Adrenal gland (tissue), 9 donors: ENCODE measurements at regions not wholly inside any gene's neighbourhood (a gene's known extent, or its start where the extent isn't known, plus 50 kb on each side); places are given as distances from the start of the nearest gene placed in this dataset.
"Not testable (repeated sequence)": the region's sequence is repeated elsewhere in the genome, so short reads cannot be mapped to it uniquely, and the experiment has no call there.

Experiments used
- DNase-seq, 7 donors: peaks; one replicate each; pipeline ENCODE4 v3.0.0-alpha.2; 2019 to 2020
- H3K27ac ChIP-seq, 5 donors: fragments of 200-600 bp; sonication (generic) in 4 of 5; 1 replicate in 3 of 5; 2 replicates in 2 of 5; pipeline versions ENCODE4 v1.5.1 to v1.8.0; 2016 to 2020; ENCODE audit warnings: mild to moderate bottlenecking in 1 of 5
- H3K27me3 ChIP-seq: fragments of 200-600 bp; 2 replicates; pipeline ENCODE4 v1.8.0; 2021
- H3K36me3 ChIP-seq, 2 donors: fragments of 200-600 bp; replicated peaks in 1 of 2; 1 replicate in 1 of 2; 2 replicates in 1 of 2; pipeline versions ENCODE4 v1.5.1 to v1.8.0; 2018 to 2022
- H3K4me1 ChIP-seq, 2 donors: fragments of 200-600 bp; replicated peaks in 1 of 2; 1 replicate in 1 of 2; 2 replicates in 1 of 2; pipeline versions ENCODE4 v1.5.1 to v1.8.0; 2018 to 2021
- H3K4me3 ChIP-seq, 4 donors: fragments of 200-600 bp; sonication (generic) in 3 of 4; one replicate each; pipeline ENCODE4 v1.5.1; 2016 to 2018
- H3K9me3 ChIP-seq, 3 donors: fragments of 200-600 bp; sonication (generic) in 1 of 3; replicated peaks in 1 of 3; 1 replicate in 2 of 3; 2 replicates in 1 of 3; pipeline versions ENCODE4 v1.5.1 to v1.8.0; 2016 to 2021
- POLR2A ChIP-seq, 2 donors: fragments of 450-650 bp; IDR thresholded peaks; one replicate each; pipeline ENCODE4 v1.6.1; 2017; ENCODE audit warnings: antibody characterized with exemption in 2 of 2, mild to moderate bottlenecking in 2 of 2, moderate library complexity in 1 of 2
- WGBS, 4 donors: extraction: QIAGEN DNeasy Blood & Tissue Kit in 2 of 4; methylation state at CpG; one replicate each; pipeline versions ENCODE4 v1.1.5 to v1.1.7; 2013 to 2017; 5-methylcytosine and 5-hydroxymethylcytosine counted together
- intact Hi-C, 2 donors: fragments of 100-400 bp; cut with DNase I; formaldehyde crosslinking; loops; one replicate each; pipeline versions ENCODE4 v1.14.1 to v1.15.0; 2022 to 2023
- TF ChIP-seq, protein P1 (sequence below), 6 experiments: fragments of 450-650 bp in 4 of 6; fragments of 200-600 bp in 2 of 6; sonication (generic) in 1 of 6; IDR thresholded peaks; 1 replicate in 5 of 6; 2 replicates in 1 of 6; pipeline versions ENCODE4 v1.5.1 to v1.8.0; 2016 to 2021; ENCODE audit warnings: antibody characterized with exemption in 6 of 6, mild to moderate bottlenecking in 2 of 6, moderate library complexity in 1 of 6
- donor health status: healthy with polysubstance abuse.
- donor health status: Bipolar disorder and iron deficiency.
- donor health status: DM: yes; HTN: yes; CAD: no.
- donor health status: DM: no; HTN: no; CAD: no.
- donor health status: DM: no; HTN: no; CAD: no.

DNA sequence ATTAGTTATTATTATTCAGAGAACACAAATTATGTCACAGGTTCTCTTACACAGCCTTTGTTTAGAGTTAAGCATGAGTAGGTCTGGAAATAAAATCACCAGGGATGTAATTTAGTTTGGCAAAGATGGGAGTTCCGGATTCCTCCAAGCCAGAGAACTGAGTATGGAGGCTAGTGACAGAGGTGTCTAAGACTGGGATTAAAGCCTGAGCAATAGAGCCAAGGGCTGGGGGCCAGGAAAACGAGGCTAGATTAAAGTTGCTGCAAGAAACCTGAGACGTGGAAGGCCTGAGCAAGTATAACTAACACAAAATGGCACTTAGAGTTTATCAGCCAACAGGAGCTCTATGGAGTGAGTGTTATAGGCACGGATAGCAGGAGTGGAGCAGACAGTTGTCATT, 381.6 kb downstream of the SRGAP2C start:
- TF ChIP-seq, protein P1, sequence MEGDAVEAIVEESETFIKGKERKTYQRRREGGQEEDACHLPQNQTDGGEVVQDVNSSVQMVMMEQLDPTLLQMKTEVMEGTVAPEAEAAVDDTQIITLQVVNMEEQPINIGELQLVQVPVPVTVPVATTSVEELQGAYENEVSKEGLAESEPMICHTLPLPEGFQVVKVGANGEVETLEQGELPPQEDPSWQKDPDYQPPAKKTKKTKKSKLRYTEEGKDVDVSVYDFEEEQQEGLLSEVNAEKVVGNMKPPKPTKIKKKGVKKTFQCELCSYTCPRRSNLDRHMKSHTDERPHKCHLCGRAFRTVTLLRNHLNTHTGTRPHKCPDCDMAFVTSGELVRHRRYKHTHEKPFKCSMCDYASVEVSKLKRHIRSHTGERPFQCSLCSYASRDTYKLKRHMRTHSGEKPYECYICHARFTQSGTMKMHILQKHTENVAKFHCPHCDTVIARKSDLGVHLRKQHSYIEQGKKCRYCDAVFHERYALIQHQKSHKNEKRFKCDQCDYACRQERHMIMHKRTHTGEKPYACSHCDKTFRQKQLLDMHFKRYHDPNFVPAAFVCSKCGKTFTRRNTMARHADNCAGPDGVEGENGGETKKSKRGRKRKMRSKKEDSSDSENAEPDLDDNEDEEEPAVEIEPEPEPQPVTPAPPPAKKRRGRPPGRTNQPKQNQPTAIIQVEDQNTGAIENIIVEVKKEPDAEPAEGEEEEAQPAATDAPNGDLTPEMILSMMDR (IDR thresholded peaks at IDR 0.05): no peak
- no peak for TF ChIP-seq POLR2A (IDR thresholded peaks at IDR 0.05)
- Histone ChIP-seq H3K27ac (no peak overlapping the region), H3K9me3 (no peaks in the 10 kb centered on the region), H3K4me3 (no peak overlapping the region), H3K4me1 (no peaks in the 10 kb centered on the region), H3K36me3 (no peaks in the 10 kb centered on the region), H3K27me3 (no peaks in the 10 kb centered on the region)
- no peak for DNase-seq
- WGBS, 4 donors: 64 to 72% (median 68%) methylated on average over 4 of the region's 4 CpGs
- intact Hi-C loops: no loop called here

DNA sequence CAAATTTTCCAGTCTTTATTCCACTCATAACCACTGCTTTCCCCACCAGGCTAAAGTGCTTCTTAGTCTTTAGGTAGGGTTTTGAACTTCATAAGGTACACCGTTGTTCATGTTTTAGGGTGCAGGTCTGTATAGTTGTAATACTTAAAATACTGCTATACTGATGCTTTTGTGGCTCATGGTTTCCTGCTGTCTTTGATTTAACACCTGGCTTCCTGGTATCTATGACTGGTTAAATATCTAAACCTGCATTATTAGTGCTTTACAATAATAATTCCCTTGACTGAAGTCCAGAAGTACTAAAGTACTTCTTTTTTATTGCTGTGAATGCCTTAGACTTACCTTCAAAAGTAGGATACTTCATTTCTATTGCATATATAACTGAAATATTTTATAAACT, 384.7 kb downstream of the SRGAP2C start:
- WGBS, 4 donors: 76 to 86% (median 84%) methylated on average over 1 of the region's 1 CpG
- TF ChIP-seq, protein P1 (IDR thresholded peaks at IDR 0.05): no peak
- TF ChIP-seq POLR2A (IDR thresholded peaks at IDR 0.05): no peak
- H3K4me1 ChIP-seq: no peaks in the 10 kb centered on the region
- no peaks in the 10 kb centered on the region for H3K9me3 ChIP-seq
- H3K36me3 ChIP-seq: no peaks in the 10 kb centered on the region
- H3K27ac ChIP-seq: no peak overlapping the region
- no peak overlapping the region for H3K4me3 ChIP-seq
- no peak for DNase-seq
- H3K27me3 ChIP-seq: no peaks in the 10 kb centered on the region
- intact Hi-C loops: no loop called here

DNA sequence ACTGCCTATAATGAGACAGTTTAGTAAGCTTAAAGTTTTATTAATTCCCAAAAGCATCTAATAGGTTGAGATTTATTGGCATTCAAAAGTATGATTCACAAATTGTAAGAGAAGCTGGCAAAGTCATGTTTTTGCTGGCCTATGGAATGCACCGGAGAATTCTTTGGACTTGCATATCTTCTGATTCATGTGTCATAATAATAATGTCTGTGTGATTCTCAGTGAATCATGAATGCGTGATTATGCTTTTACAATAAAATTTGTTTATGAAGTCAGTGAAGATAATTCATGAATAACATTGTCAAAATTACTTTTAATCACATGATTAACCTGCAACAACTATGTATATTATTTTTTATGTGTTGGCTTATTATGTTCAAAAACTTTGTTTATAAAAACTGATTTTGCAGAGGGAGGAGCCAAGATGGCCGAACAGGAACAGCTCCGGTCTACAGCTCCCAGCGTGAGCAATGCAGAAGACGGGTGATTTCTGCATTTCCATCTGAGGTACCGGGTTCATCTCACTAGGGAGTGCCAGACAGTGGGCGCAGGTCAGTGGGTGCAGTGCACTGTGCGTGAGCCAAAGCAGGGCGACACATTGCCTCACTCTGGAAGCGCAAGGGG, 389.2 kb downstream of the SRGAP2C start:
- H3K36me3 ChIP-seq, H3K9me3 ChIP-seq, H3K4me1 ChIP-seq, H3K27me3 ChIP-seq, intact Hi-C loops, H3K4me3 ChIP-seq, DNase-seq, H3K27ac ChIP-seq: not testable (repeated sequence)
- WGBS, 4 donors: 85 to 88% (median 87%) methylated on average over 10 to 11 of the region's 11 CpGs

DNA sequence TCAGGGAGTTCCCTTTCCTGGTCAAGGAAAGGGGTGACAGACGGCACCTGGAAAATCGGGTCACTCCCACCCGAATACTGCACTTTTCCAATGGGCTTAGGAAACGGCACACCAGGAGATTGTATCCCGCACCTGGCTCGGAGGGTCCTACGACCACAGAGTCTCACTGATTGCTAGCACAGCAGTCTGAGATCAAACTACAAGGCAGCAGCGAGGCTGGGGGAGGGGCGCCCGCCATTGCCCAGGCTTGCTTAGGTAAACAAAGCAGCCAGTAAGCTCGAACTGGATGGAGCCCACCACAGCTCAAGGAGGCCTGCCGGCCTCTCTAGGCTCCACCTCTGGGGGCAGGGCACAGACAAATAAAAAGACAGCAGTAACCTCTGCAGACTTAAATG, 389.7 kb downstream of the SRGAP2C start:
- H3K4me3 ChIP-seq, H3K27me3 ChIP-seq, DNase-seq, H3K27ac ChIP-seq, H3K9me3 ChIP-seq, H3K36me3 ChIP-seq, intact Hi-C loops, H3K4me1 ChIP-seq: not testable (repeated sequence)
- 83 to 92% (median 85%) methylated on average over 12 of the region's 12 CpGs for WGBS, 4 donors

DNA sequence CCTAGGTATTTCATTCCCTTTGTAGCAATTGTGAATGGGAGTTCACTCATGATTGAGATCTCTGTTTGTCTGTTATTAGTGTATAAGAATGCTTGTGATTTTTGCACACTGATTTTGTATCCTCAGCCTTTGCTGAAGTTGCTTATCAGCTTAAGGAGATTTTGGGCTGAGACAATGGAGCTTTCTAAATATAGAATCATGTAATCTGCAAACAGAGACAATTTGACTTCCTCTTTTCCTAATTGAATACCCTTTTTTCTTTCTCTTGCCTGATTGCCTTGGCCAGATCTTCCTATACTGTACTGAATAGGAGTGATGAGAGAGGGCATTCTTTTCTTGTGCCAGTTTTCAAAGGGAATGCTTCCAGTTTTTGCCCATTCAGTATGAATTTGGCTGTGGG, 398.1 kb downstream of the SRGAP2C start:
- H3K4me3 ChIP-seq, H3K27me3 ChIP-seq, H3K36me3 ChIP-seq, H3K27ac ChIP-seq, H3K4me1 ChIP-seq, H3K9me3 ChIP-seq, DNase-seq, intact Hi-C loops: not testable (repeated sequence)

DNA sequence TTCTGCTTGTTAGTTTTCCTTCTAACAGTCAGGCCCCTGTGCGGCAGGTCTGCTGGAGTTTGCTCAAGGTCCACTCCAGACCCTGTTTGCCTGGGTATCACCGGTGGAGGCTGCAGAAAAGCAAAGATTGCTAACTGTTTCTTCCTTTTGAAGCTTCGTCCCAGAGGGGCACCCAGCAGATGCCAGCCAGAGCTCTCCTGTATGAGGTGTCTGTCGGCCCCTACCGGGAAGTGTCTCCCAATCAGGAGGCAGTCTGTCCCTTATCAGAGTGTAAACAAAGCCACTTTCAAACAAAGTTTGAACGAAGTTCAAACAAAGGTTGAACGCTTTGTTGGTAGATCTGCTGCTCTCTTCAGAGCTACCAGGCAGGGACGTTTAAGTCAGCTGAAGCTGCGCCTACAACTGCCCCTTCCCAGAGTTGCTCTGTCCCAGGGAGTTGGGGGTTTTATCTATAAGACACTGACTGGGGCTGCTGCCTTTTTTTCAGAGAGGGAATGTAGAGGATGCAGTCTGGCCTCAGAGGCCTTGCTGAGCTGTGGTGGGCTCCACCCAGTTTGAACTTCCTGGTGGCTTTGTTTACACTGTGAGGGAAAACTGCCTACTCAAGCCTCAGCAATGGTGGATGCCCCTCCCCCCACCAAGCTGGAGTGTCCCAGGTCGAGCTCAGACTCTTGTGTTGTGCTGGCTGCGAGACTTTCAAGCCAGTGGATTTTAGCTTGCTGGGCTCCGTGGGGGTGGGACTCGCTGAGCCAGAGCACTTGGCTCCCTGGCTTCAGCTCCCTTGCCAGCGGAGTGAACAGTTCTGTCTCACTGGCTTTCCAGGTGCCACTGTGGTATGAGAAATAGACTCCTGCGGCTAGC, 401.8 kb downstream of the SRGAP2C start:
- WGBS, 4 donors: 68 to 76% (median 70%) methylated on average over 8 to 15 of the region's 15 CpGs
- intact Hi-C loops: no loop called here
- DNase-seq: no peak
- TF ChIP-seq, protein P1 (IDR thresholded peaks at IDR 0.05): no peak
- TF ChIP-seq POLR2A (IDR thresholded peaks at IDR 0.05): no peak
- Histone ChIP-seq H3K9me3 (no peaks in the 10 kb centered on the region), H3K4me1 (no peaks in the 10 kb centered on the region), H3K4me3 (no peak overlapping the region), H3K36me3 (no peaks in the 10 kb centered on the region), H3K27ac (no peak overlapping the region), H3K27me3 (no peaks in the 10 kb centered on the region)
